ENCODE measurements at regions not wholly inside any gene's neighbourhood (a gene's known extent, or its start where the extent isn't known, plus 50 kb on each side); places are given as distances from the start of the nearest gene placed in this dataset.
"Not testable (repeated sequence)": the region's sequence is repeated elsewhere in the genome, so short reads cannot be mapped to it uniquely, and the experiment has no call there.

- no peak for TF ChIP-seq CTCF (IDR thresholded peaks at IDR 0.05; ENCODE audit: low read depth, low read length, missing control alignments)
- DNase-seq (ENCODE audit: extremely low read depth, low read depth), result no peak
- H3K4me3 ChIP-seq (replicated peaks; ENCODE audit: low read depth, low read length), result no peak overlapping the region
Observed at GRCh38 chr12:131192951-131193350, 239.2 kb downstream of the ADGRD1 start.

- no peak for DNase-seq (ENCODE audit: extremely low read depth, low read depth)
- no peak for TF ChIP-seq CTCF (IDR thresholded peaks at IDR 0.05; ENCODE audit: low read depth, low read length, missing control alignments)
- H3K4me3 ChIP-seq (replicated peaks; ENCODE audit: low read depth, low read length), result no peak overlapping the region
Observed at GRCh38 chr12:131194166-131194565, 240.5 kb downstream of the ADGRD1 start.

- no peak for TF ChIP-seq CTCF (IDR thresholded peaks at IDR 0.05; ENCODE audit: low read depth, low read length, missing control alignments)
- DNase-seq (ENCODE audit: extremely low read depth, low read depth), result no peak
- no peak overlapping the region for H3K4me3 ChIP-seq (replicated peaks; ENCODE audit: low read depth, low read length)
Observed at GRCh38 chr12:131195796-131196195, 242.1 kb downstream of the ADGRD1 start.

GRCh38 chr12:131196220-131196619 is 242.5 kb downstream of the ADGRD1 start:
- no peak overlapping the region for H3K4me3 ChIP-seq (replicated peaks; ENCODE audit: low read depth, low read length)
- no peak for TF ChIP-seq CTCF (IDR thresholded peaks at IDR 0.05; ENCODE audit: low read depth, low read length, missing control alignments)
- DNase-seq (ENCODE audit: extremely low read depth, low read depth), result no peak

- no peak overlapping the region for H3K4me3 ChIP-seq (replicated peaks; ENCODE audit: low read depth, low read length)
- TF ChIP-seq CTCF (IDR thresholded peaks at IDR 0.05; ENCODE audit: low read depth, low read length, missing control alignments), result no peak
- no peak for DNase-seq (ENCODE audit: extremely low read depth, low read depth)
Observed at GRCh38 chr12:131197490-131197889, 243.8 kb downstream of the ADGRD1 start.

GRCh38 chr12:131199221-131199620 is 245.5 kb downstream of the ADGRD1 start:
- TF ChIP-seq CTCF (IDR thresholded peaks at IDR 0.05; ENCODE audit: low read depth, low read length, missing control alignments), result no peak
- H3K4me3 ChIP-seq (replicated peaks; ENCODE audit: low read depth, low read length), result no peak overlapping the region
- DNase-seq (ENCODE audit: extremely low read depth, low read depth), result no peak

GRCh38 chr12:131201912-131202311 is 248.2 kb downstream of the ADGRD1 start:
- H3K4me3 ChIP-seq (replicated peaks; ENCODE audit: low read depth, low read length); DNase-seq (ENCODE audit: extremely low read depth, low read depth): not testable (repeated sequence)

All from HFF-Myc (cell line).